Thymus (tissue), 11 donors: ENCODE measurements at regions not wholly inside any gene's neighbourhood (a gene's known extent, or its start where the extent isn't known, plus 50 kb on each side); places are given as distances from the start of the nearest gene placed in this dataset.

Source experiments
- DNase-seq, 9 donors: peaks; one replicate each; pipeline ENCODE4 v3.0.0-alpha.2; 2013; ENCODE audit warnings: low spot score in 9 of 9, low read depth in 6 of 9, missing footprints in 1 of 9
- H3K27ac ChIP-seq, 2 donors: one replicate each; pipeline ENCODE4 v1.5.1; 2013; ENCODE audit warnings: control low read depth in 1 of 2, low read depth in 1 of 2, low read length in 1 of 2, mild to moderate bottlenecking in 1 of 2, moderate library complexity in 1 of 2
- H3K27me3 ChIP-seq, 2 donors: one replicate each; pipeline ENCODE4 v1.5.1; 2013; ENCODE audit warnings: low read length in 1 of 2; ENCODE audit not compliant: control insufficient read depth in 2 of 2, insufficient read depth in 1 of 2
- H3K36me3 ChIP-seq, 2 donors: one replicate each; pipeline ENCODE4 v1.5.1; 2013; ENCODE audit warnings: low read length in 1 of 2, mild to moderate bottlenecking in 1 of 2, moderate library complexity in 1 of 2; ENCODE audit not compliant: control insufficient read depth in 2 of 2, insufficient read depth in 2 of 2
- H3K4me1 ChIP-seq, 2 donors: one replicate each; pipeline ENCODE4 v1.5.1; 2013; ENCODE audit warnings: low read length in 2 of 2; ENCODE audit not compliant: control insufficient read depth in 2 of 2, insufficient read depth in 2 of 2
- H3K4me3 ChIP-seq, 2 donors: one replicate each; pipeline ENCODE4 v1.5.1; 2013; ENCODE audit warnings: low read length in 2 of 2, control low read depth in 1 of 2, mild to moderate bottlenecking in 1 of 2
- H3K9me3 ChIP-seq, 2 donors: one replicate each; pipeline ENCODE4 v1.5.1; 2013; ENCODE audit warnings: low read length in 1 of 2, mild to moderate bottlenecking in 1 of 2; ENCODE audit not compliant: control insufficient read depth in 2 of 2, insufficient read depth in 1 of 2
- WGBS: extraction: QIAGEN DNeasy Blood & Tissue Kit; methylation state at CpG from one replicate; pipeline ENCODE4 v1.1.7; 2013; 5-methylcytosine and 5-hydroxymethylcytosine counted together
- donor health status: healthy.

- Histone ChIP-seq H3K4me1 (no peaks in the 10 kb centered on the region), H3K27ac (no peak overlapping the region), H3K4me3 (no peak overlapping the region), H3K36me3 (no peaks in the 10 kb centered on the region), H3K9me3 (no peaks in the 10 kb centered on the region), H3K27me3 (no peaks in the 10 kb centered on the region)
- WGBS = 34% methylated on average over 5 of the region's 5 CpGs
- peak in 1 of 9 donors; percentile 13 for DNase-seq
Observed at GRCh38 chr13:66138172-66138811, 1091.8 kb downstream of the PCDH9 start.

- H3K27me3 ChIP-seq = no peaks in the 10 kb centered on the region
- no peak overlapping the region for H3K27ac ChIP-seq
- DNase-seq = no peak
- no peaks in the 10 kb centered on the region for H3K36me3 ChIP-seq
- H3K9me3 ChIP-seq = no peaks in the 10 kb centered on the region
- H3K4me1 ChIP-seq = no peaks in the 10 kb centered on the region
- H3K4me3 ChIP-seq = no peak overlapping the region
Observed at GRCh38 chr13:66137384-66137783, 1092.8 kb downstream of the PCDH9 start.

GRCh38 chr13:66128692-66129269 is 1101.4 kb downstream of the PCDH9 start:
- 92% methylated on average over 4 of the region's 4 CpGs for WGBS
- Histone ChIP-seq H3K27me3 (no peaks in the 10 kb centered on the region), H3K27ac (no peak overlapping the region), H3K4me1 (no peaks in the 10 kb centered on the region), H3K4me3 (no peak overlapping the region), H3K9me3 (no peaks in the 10 kb centered on the region), H3K36me3 (no peaks in the 10 kb centered on the region)
- DNase-seq = no peak

GRCh38 chr13:66128201-66128600 is 1101.9 kb downstream of the PCDH9 start:
- H3K4me1 ChIP-seq = no peaks in the 10 kb centered on the region
- H3K27me3 ChIP-seq = no peaks in the 10 kb centered on the region
- DNase-seq = no peak
- WGBS = 62% methylated on average over 1 of the region's 1 CpG
- H3K9me3 ChIP-seq = no peaks in the 10 kb centered on the region
- H3K4me3 ChIP-seq = no peak overlapping the region
- H3K36me3 ChIP-seq = no peaks in the 10 kb centered on the region
- no peak overlapping the region for H3K27ac ChIP-seq

GRCh38 chr13:66117563-66117962 is 1112.6 kb downstream of the PCDH9 start:
- WGBS = 97% methylated on average over 4 of the region's 4 CpGs
- no peak for DNase-seq
- Histone ChIP-seq H3K36me3 (no peaks in the 10 kb centered on the region), H3K4me3 (no peak overlapping the region), H3K4me1 (no peaks in the 10 kb centered on the region), H3K27me3 (no peaks in the 10 kb centered on the region), H3K9me3 (no peaks in the 10 kb centered on the region), H3K27ac (no peak overlapping the region)

- Histone ChIP-seq H3K27ac (no peak overlapping the region), H3K27me3 (no peaks in the 10 kb centered on the region), H3K4me1 (no peaks in the 10 kb centered on the region), H3K36me3 (no peaks in the 10 kb centered on the region), H3K9me3 (no peaks in the 10 kb centered on the region), H3K4me3 (no peak overlapping the region)
- no peak for DNase-seq
- WGBS = 92% methylated on average over 5 of the region's 5 CpGs
Observed at GRCh38 chr13:66113882-66114526, 1116.1 kb downstream of the PCDH9 start.

GRCh38 chr13:66111628-66112027 is 1118.5 kb downstream of the PCDH9 start:
- no peaks in the 10 kb centered on the region for H3K27me3 ChIP-seq
- no peaks in the 10 kb centered on the region for H3K9me3 ChIP-seq
- DNase-seq = no peak
- no peak overlapping the region for H3K4me3 ChIP-seq
- no peaks in the 10 kb centered on the region for H3K4me1 ChIP-seq
- no peaks in the 10 kb centered on the region for H3K36me3 ChIP-seq
- no peak overlapping the region for H3K27ac ChIP-seq

GRCh38 chr13:66106246-66106645 is 1123.9 kb downstream of the PCDH9 start:
- Histone ChIP-seq H3K4me1 (no peaks in the 10 kb centered on the region), H3K27ac (no peak overlapping the region), H3K9me3 (no peaks in the 10 kb centered on the region), H3K36me3 (no peaks in the 10 kb centered on the region), H3K27me3 (no peaks in the 10 kb centered on the region), H3K4me3 (no peak overlapping the region)
- WGBS = 97% methylated on average over 2 of the region's 2 CpGs
- no peak for DNase-seq

GRCh38 chr13:66102864-66103263 is 1127.3 kb downstream of the PCDH9 start:
- Histone ChIP-seq H3K9me3 (no peaks in the 10 kb centered on the region), H3K4me3 (no peak overlapping the region), H3K36me3 (no peaks in the 10 kb centered on the region), H3K27ac (no peak overlapping the region), H3K27me3 (no peaks in the 10 kb centered on the region), H3K4me1 (no peaks in the 10 kb centered on the region)
- WGBS = 99% methylated on average over 3 of the region's 3 CpGs
- DNase-seq = no peak
